H1 (cell line): ENCODE measurements at regions not wholly inside any gene's neighbourhood (a gene's known extent, or its start where the extent isn't known, plus 50 kb on each side); places are given as distances from the start of the nearest gene placed in this dataset.

Experiments
- CTCF ChIA-PET: fragments of 300-600 bp; sonication (Branson Sonifier 250); formaldehyde crosslinking; loops from one replicate; lab custom pipeline; 2021; ENCODE audit not compliant: partially characterized antibody; lab: Charles Lee
- POLR2A ChIA-PET: fragments of 300-600 bp; sonication (Branson Sonifier 250); formaldehyde crosslinking; loops from one replicate; lab custom pipeline; 2021; ENCODE audit warnings: inconsistent platforms; ENCODE audit not compliant: partially characterized antibody; lab: Charles Lee
- DNase-seq, 2 experiments: peaks; one replicate each; pipeline versions ENCODE4 v3.0.0 to v3.0.0-alpha.2; 2010 to 2022; ENCODE audit warnings: low spot score in 2 of 2, low read depth in 1 of 2, mixed read lengths in 1 of 2
- FAIRE-seq: peaks from 2 replicates; lab custom pipeline; 2011; peaks lifted over from hg19 to GRCh38; lab: Jason Lieb, UNC
- H2AFZ ChIP-seq: 2 replicates; pipeline ENCODE4 v1.8.1; 2012; ENCODE audit warnings: low read length, inconsistent platforms
- H2AK5ac ChIP-seq: 2 replicates; pipeline ENCODE4 v1.6.1; 2013; ENCODE audit warnings: low read depth, low read length
- H2BK120ac ChIP-seq: replicated peaks from 2 replicates; pipeline ENCODE3; 2013; ENCODE audit warnings: low read depth, low read length, inconsistent platforms
- H2BK12ac ChIP-seq: 2 replicates; pipeline ENCODE4 v1.6.1; 2013; ENCODE audit warnings: low read depth, low read length
- H2BK15ac ChIP-seq: 2 replicates; pipeline ENCODE4 v1.6.1; 2013; ENCODE audit warnings: low read length
- H2BK20ac ChIP-seq: 2 replicates; pipeline ENCODE4 v1.6.1; 2013; ENCODE audit warnings: low read length
- H2BK5ac ChIP-seq: 2 replicates; pipeline ENCODE4 v1.6.1; 2013; ENCODE audit warnings: low read depth, low read length
- H3K14ac ChIP-seq: 2 replicates; pipeline ENCODE4 v1.6.1; 2013; ENCODE audit warnings: inconsistent platforms; ENCODE audit not compliant: insufficient read length
- H3K18ac ChIP-seq: 2 replicates; pipeline ENCODE4 v1.6.1; 2013; ENCODE audit warnings: low read length; ENCODE audit errors: extremely low read depth
- H3K23ac ChIP-seq: 2 replicates; pipeline ENCODE4 v1.6.1; 2013; ENCODE audit warnings: inconsistent platforms; ENCODE audit not compliant: insufficient read length
- H3K23me2 ChIP-seq: 2 replicates; pipeline ENCODE4 v1.6.1; 2013; ENCODE audit warnings: low read depth, low read length
- H3K27ac ChIP-seq: 2 replicates; pipeline ENCODE4 v1.6.1; 2011; ENCODE audit warnings: low read depth, low read length, inconsistent platforms
- H3K27me3 ChIP-seq, 4 experiments: replicated peaks in 1 of 4; 1 replicate in 1 of 4; 2 replicates in 3 of 4; pipeline versions ENCODE4 v1.6.1 to v1.8.1; 2011 to 2013; ENCODE audit warnings: low read length in 3 of 4, mild to moderate bottlenecking in 3 of 4, inconsistent platforms in 2 of 4, mixed read lengths in 2 of 4, moderate library complexity in 1 of 4; ENCODE audit not compliant: control insufficient read depth in 3 of 4, insufficient read depth in 3 of 4; ENCODE audit errors: extremely low read depth in 1 of 4
- H3K36me3 ChIP-seq, 4 experiments: 2 replicates each; pipeline versions ENCODE4 v1.6.1 to v1.8.1; 2011 to 2013; ENCODE audit warnings: mild to moderate bottlenecking in 4 of 4, low read length in 3 of 4, moderate library complexity in 2 of 4, control low read depth in 1 of 4, inconsistent platforms in 1 of 4; ENCODE audit not compliant: insufficient read depth in 4 of 4, control insufficient read depth in 2 of 4
- H3K4ac ChIP-seq: replicated peaks from 2 replicates; pipeline ENCODE3; 2013; ENCODE audit warnings: low read length, low read depth, mixed read lengths, inconsistent platforms; ENCODE audit not compliant: insufficient read length
- H3K4me1 ChIP-seq, 4 experiments: replicated peaks in 1 of 4; 1 replicate in 1 of 4; 2 replicates in 3 of 4; pipeline versions ENCODE4 v1.6.1 to v1.8.1; 2011 to 2013; ENCODE audit warnings: low read length in 3 of 4, inconsistent platforms in 2 of 4, mixed read lengths in 1 of 4; ENCODE audit not compliant: insufficient read depth in 4 of 4, control insufficient read depth in 3 of 4
- H3K4me2 ChIP-seq, 2 experiments: 2 replicates each; pipeline versions ENCODE4 v1.6.1 to v1.8.1; 2011 to 2013; ENCODE audit warnings: low read depth in 2 of 2, low read length in 2 of 2, control low read depth in 1 of 2, inconsistent platforms in 1 of 2, mild to moderate bottlenecking in 1 of 2; ENCODE audit not compliant: insufficient read depth in 1 of 2
- H3K4me3 ChIP-seq, 4 experiments: fragments of 200-600, 300-600 bp in 1 of 4; sonication (generic), shearing (Covaris generic), sonication (Bioruptor Twin) in 1 of 4; 2 replicates each; pipeline versions ENCODE4 v1.5.1 to v1.8.1; 2011 to 2016; ENCODE audit warnings: low read length in 4 of 4, low read depth in 3 of 4, control low read depth in 2 of 4, inconsistent platforms in 2 of 4, mild to moderate bottlenecking in 2 of 4, mixed read lengths in 1 of 4, moderate library complexity in 1 of 4; ENCODE audit not compliant: insufficient read depth in 2 of 4; ENCODE audit errors: extremely low read depth in 1 of 4
- H3K56ac ChIP-seq: replicated peaks from 2 replicates; pipeline ENCODE3; 2013; ENCODE audit warnings: low read depth, mild to moderate bottlenecking, mixed read lengths, low read length, inconsistent platforms; ENCODE audit not compliant: insufficient read length
- H3K79me1 ChIP-seq: 2 replicates; pipeline ENCODE4 v1.6.1; 2013; ENCODE audit warnings: low read depth, low read length, control low read depth
- H3K79me2 ChIP-seq, 2 experiments: 2 replicates each; pipeline versions ENCODE4 v1.6.1 to v1.8.1; 2012 to 2013; ENCODE audit warnings: low read length in 2 of 2, mild to moderate bottlenecking in 2 of 2, inconsistent platforms in 1 of 2; ENCODE audit not compliant: insufficient read depth in 2 of 2, control insufficient read depth in 1 of 2
- H3K9ac ChIP-seq, 4 experiments: replicated peaks in 1 of 4; 1 replicate in 1 of 4; 2 replicates in 3 of 4; pipeline versions ENCODE4 v1.6.1 to v1.8.1; 2011 to 2013; ENCODE audit warnings: low read depth in 3 of 4, low read length in 3 of 4, control low read depth in 2 of 4, mild to moderate bottlenecking in 2 of 4, moderate library complexity in 2 of 4, inconsistent platforms in 1 of 4; ENCODE audit errors: extremely low read depth in 1 of 4
- H3K9me3 ChIP-seq, 2 experiments: 2 replicates each; pipeline versions ENCODE4 v1.6.1 to v1.8.1; 2012 to 2013; ENCODE audit warnings: mild to moderate bottlenecking in 2 of 2, moderate library complexity in 2 of 2, control low read depth in 1 of 2, inconsistent platforms in 1 of 2, low read depth in 1 of 2, low read length in 1 of 2, mixed read lengths in 1 of 2; ENCODE audit not compliant: insufficient read depth in 2 of 2
- H4K20me1 ChIP-seq, 2 experiments: replicated peaks in 1 of 2; 2 replicates each; pipeline versions ENCODE3 to v1.8.1; 2011 to 2013; ENCODE audit warnings: inconsistent platforms in 2 of 2, low read length in 2 of 2, mild to moderate bottlenecking in 1 of 2; ENCODE audit not compliant: insufficient read depth in 2 of 2, control insufficient read depth in 1 of 2
- H4K5ac ChIP-seq: 2 replicates; pipeline ENCODE4 v1.6.1; 2013; ENCODE audit warnings: low read length, low read depth, mixed read lengths, inconsistent platforms; ENCODE audit not compliant: insufficient read length
- H4K8ac ChIP-seq: 2 replicates; pipeline ENCODE4 v1.8.0; 2013; ENCODE audit warnings: mild to moderate bottlenecking, moderate library complexity, low read length, inconsistent platforms; ENCODE audit not compliant: insufficient read depth; ENCODE audit errors: extremely low read depth
- H4K91ac ChIP-seq: replicated peaks from 2 replicates; pipeline ENCODE3; 2013; ENCODE audit warnings: low read length, mixed read lengths, inconsistent platforms; ENCODE audit not compliant: insufficient read length
- CTBP2 ChIP-seq: IDR thresholded peaks from 2 replicates; pipeline ENCODE4 v1.7.0; 2011; ENCODE audit warnings: borderline replicate concordance, mild to moderate bottlenecking, moderate library complexity, mixed read lengths, low read length; ENCODE audit not compliant: insufficient read depth, insufficient read length
- EZH2 ChIP-seq: fragments of 200-600 bp; sonication (generic); IDR thresholded peaks from 2 replicates; pipeline ENCODE4 v1.7.1; 2012; ENCODE audit warnings: low read depth, mild to moderate bottlenecking, moderate library complexity, low read length, inconsistent platforms; ENCODE audit not compliant: severe bottlenecking
- KDM1A ChIP-seq: fragments of 200-600, 300-600 bp; sonication (generic); IDR thresholded peaks from 2 replicates; pipeline ENCODE4 v1.7.1; 2016; ENCODE audit warnings: mild to moderate bottlenecking, low read length, borderline replicate concordance
- MAFK ChIP-seq: IDR thresholded peaks from 2 replicates; pipeline ENCODE4 v1.6.1; 2012; ENCODE audit warnings: low read depth, mild to moderate bottlenecking, improper control_type of control experiment, low read length
- NRF1 ChIP-seq: IDR thresholded peaks from 2 replicates; pipeline ENCODE4 v1.6.1; 2011; ENCODE audit warnings: mild to moderate bottlenecking, low read depth, low read length, improper control_type of control experiment
- POLR2A ChIP-seq, 2 experiments: IDR thresholded peaks; 1 replicate in 1 of 2; 2 replicates in 1 of 2; pipeline ENCODE4 v1.6.1; 2011; ENCODE audit warnings: low read depth in 2 of 2, low read length in 2 of 2, mild to moderate bottlenecking in 2 of 2; ENCODE audit errors: control extremely low read depth in 1 of 2
- RFX5 ChIP-seq: IDR thresholded peaks from 2 replicates; pipeline ENCODE4 v1.6.1; 2011; ENCODE audit warnings: low read depth, low read length, improper control_type of control experiment, borderline replicate concordance
- SRF ChIP-seq: IDR thresholded peaks from 2 replicates; pipeline ENCODE4 v1.6.1; 2011; ENCODE audit warnings: mild to moderate bottlenecking, low read depth, low read length, moderate library complexity
- TEAD4 ChIP-seq: IDR thresholded peaks from 2 replicates; pipeline ENCODE4 v1.6.1; 2012; ENCODE audit warnings: low read depth, low read length, inconsistent platforms, mixed read lengths
- WGBS, 2 experiments: shearing (Covaris generic) in 1 of 2; methylation state at CpG; one replicate each; pipeline versions ENCODE4 v1.1.6 to v1.1.7; 2013 to 2015; ENCODE audit warnings: low lambda C conversion rate in 2 of 2, mixed read lengths in 2 of 2, inconsistent platforms in 1 of 2, low coverage in 1 of 2, missing lambda C conversion rate in 1 of 2; ENCODE audit not compliant: insufficient replicate concordance in 2 of 2, insufficient coverage in 1 of 2, insufficient read length in 1 of 2; ENCODE audit errors: extremely low coverage in 1 of 2, missing lambda C conversion rate in 1 of 2; 5-methylcytosine and 5-hydroxymethylcytosine counted together

DNA sequence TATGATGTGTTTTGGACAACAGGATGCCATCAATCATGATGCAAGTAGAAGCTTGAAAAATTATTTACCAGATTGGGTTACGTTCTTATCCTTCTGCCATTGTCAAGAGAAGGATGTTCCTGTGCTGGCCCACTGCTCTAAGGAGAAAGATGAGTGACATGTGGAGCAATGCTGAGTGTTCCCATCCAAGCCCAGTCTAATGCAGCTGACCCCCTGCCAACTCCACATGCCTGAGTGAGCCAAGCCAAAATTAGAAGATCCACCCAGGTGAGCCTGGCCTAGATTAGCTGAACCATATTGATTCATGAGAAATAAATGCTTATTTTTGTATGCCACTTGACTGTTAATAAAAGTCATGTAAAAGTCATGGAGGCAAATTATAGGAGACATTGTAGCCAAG, 446.5 kb downstream of the CNTN3 start:
- H4K20me1 ChIP-seq: no peaks in the 10 kb centered on the region
- POLR2A ChIA-PET: no interaction called here
- H2AK5ac ChIP-seq: no peak overlapping the region
- CTCF ChIA-PET: interaction anchor here (0.6 kb wide), 1 partner anchor 12 kb away, joined by 6 read pairs; no protein-coding TSS in a partner anchor
- no peaks in the 10 kb centered on the region for H3K23me2 ChIP-seq
- H3K9me3 ChIP-seq: peaks cover under 1% of the 10 kb centered on the region in 2 experiments; a peak in 3 of 4 replicates
- TF ChIP-seq NRF1 (no peak), POLR2A (IDR thresholded peaks at IDR 0.05; ENCODE audit: control extremely low read depth in 1 of 2, low read depth in 2 of 2, low read length in 2 of 2) (no peak), KDM1A (no peak), TEAD4 (no peak), RFX5 (no peak), CTBP2 (no peak), MAFK (no peak), SRF (no peak), EZH2 (no peak)
- H2AFZ ChIP-seq: no peak overlapping the region
- no peak overlapping the region for H3K18ac ChIP-seq
- no peaks in the 10 kb centered on the region for H3K79me1 ChIP-seq
- FAIRE-seq (no peak), DNase-seq (no peak)
- H2BK5ac ChIP-seq: no peak overlapping the region
- H3K23ac ChIP-seq: no peak overlapping the region
- H3K4ac ChIP-seq: no peak overlapping the region
- no peak overlapping the region for H2BK15ac ChIP-seq
- no peak overlapping the region for H4K8ac ChIP-seq
- no peak overlapping the region for H3K14ac ChIP-seq
- no peak overlapping the region for H4K5ac ChIP-seq
- H2BK12ac ChIP-seq: no peak overlapping the region
- H3K79me2 ChIP-seq: no peaks in the 10 kb centered on the region
- H3K9ac ChIP-seq: no peak overlapping the region
- H2BK20ac ChIP-seq: no peak overlapping the region
- no peak overlapping the region for H3K4me3 ChIP-seq
- H3K27me3 ChIP-seq: no peaks in the 10 kb centered on the region
- H4K91ac ChIP-seq: no peak overlapping the region
- no peak overlapping the region for H2BK120ac ChIP-seq
- WGBS, 2 experiments: 100% methylated on average over 1 of the region's 1 CpG; no CpG with 5 or more reads in 1 of the 2 experiments
- H3K27ac ChIP-seq: no peak overlapping the region
- H3K4me2 ChIP-seq: no peak overlapping the region
- no peaks in the 10 kb centered on the region for H3K4me1 ChIP-seq
- H3K36me3 ChIP-seq: no peaks in the 10 kb centered on the region
- no peak overlapping the region for H3K56ac ChIP-seq
